Hematopoietic multipotent progenitor cell treated with erythropoietin and hydrocortisone succinate and interleukin-3 and kit ligand, for 6 days (in vitro differentiated cells): ENCODE measurements at regions not wholly inside any gene's neighbourhood (a gene's known extent, or its start where the extent isn't known, plus 50 kb on each side); places are given as distances from the start of the nearest gene placed in this dataset.
"Not testable (repeated sequence)": the region's sequence is repeated elsewhere in the genome, so short reads cannot be mapped to it uniquely, and the experiment has no call there.

Experiments
- DNase-seq: peaks from one replicate; pipeline ENCODE4 v3.0.0-alpha.2; 2015

DNA sequence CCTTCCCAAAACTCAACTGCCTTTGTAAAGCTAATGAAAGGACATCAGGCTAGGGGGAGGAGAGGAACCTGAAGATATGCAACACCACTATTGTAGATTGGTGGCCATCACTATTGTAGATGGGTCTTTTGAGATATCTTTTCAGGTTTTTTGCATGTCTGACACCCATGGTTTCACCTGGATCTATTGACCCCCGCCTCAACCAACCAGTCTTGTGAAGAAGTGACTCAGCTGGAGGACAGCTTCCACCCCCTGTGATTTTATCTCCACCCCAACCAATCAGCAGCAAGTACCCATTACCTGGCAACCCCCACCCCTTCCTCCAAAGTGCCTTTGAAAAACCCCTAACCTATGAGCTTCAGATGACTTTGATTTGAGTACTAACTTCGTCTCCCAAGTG, 382.6 kb upstream of the GOT2 start:
- no peak for DNase-seq

GRCh38 chr16:59114790-59115189, 380.7 kb upstream of the GOT2 start:
- no peak for DNase-seq

DNA sequence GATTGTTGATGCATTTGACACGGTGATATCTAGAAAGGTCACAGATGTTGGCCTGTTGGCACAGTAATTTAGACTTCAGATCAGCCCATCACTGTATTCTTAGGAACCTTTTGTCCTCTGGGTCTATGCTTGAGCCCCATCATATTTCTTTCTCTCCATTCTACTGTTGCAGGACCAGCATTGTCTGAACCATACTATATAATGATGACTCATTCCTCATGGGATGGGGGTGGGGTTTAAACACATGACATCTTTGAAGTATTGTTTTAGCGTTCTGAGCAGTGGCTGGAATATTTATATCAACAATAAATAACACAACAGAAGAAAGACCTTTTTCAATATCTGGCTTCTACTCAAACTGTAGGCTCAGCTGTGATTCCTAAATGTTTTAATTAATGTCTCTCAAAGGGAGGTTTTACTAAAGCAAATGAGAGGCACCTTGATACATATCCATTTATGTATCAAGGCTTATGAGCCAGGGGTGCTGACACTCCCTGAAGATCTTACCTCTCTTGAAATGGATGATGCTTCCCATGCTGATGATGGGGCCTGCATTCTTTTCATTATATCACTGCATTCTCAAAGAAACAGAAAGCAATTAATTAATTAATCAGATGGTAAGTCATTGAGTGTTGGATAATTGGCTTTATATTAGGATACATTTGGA, 379.0 kb upstream of the GOT2 start:
- no peak for DNase-seq

- DNase-seq = no peak
Observed at GRCh38 chr16:59111280-59111679, 377.2 kb upstream of the GOT2 start.

- no peak for DNase-seq
Observed at GRCh38 chr16:59108374-59108773, 374.3 kb upstream of the GOT2 start.

- DNase-seq = not testable (repeated sequence)
Observed at GRCh38 chr16:59096682-59097081, 362.6 kb upstream of the GOT2 start.

- DNase-seq = no peak
Observed at GRCh38 chr16:59090541-59090940, 356.4 kb upstream of the GOT2 start.

DNA sequence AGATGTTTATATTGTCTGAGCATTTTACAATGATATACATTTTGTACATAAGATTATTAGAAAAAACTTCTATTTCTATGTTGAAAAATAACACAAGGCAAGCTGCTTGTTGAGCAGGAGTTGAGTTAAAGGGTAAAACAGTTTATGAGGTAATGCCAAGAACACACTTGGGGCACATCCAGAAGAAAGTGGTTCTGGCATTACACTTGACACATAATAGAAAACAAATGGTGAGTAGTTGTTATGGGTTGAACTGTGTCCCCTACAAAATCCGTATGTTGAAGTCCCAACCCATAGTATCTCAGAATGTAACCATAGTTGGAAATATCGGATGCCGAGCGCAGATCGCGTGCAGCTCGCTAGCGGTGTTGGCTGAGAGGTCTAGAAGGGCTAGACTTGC, 354.3 kb upstream of the GOT2 start:
- no peak for DNase-seq

DNA sequence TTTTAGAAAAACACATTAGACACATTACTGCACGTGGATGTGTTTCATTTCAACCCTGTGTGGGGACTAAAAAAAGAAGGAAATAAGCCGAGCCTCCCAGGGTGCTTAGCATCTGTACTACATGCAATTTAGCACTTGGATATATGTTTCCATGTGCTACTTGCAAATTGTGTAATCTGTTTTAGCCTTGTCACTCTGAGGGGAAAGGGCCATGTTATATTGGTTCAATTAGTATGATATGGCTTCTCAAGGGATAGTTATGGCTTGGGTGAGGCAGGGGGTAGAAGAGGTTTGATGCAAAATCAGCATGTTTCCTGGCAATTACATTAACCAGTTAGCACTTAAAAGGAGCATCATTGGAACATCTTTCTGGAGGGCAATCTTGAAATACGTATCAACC, 353.5 kb upstream of the GOT2 start:
- no peak for DNase-seq

DNA sequence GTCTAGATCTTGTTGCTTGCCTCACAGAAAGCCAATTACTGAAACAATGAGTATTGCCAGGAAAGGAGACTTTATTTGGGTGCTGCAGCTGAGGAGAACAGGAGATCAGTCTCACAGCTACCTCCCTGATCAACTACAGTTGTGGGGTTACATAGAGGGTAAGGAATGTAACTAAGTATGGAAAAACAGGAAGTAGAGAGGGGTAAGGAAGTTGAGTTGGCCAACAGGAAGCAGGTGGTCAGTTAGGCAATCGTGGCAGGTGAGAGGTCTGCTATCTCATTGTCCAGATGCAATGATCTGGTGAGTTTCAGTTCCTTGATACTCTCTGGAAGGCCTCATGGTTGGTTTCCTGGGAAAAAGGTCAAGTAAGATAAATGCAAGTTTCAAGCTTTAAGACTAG, 333.1 kb upstream of the GOT2 start:
- DNase-seq = peak; percentile 57

- DNase-seq = no peak
Observed at GRCh38 chr16:59060207-59060606, 326.1 kb upstream of the GOT2 start.

- DNase-seq = peak; percentile 4
Observed at GRCh38 chr16:59058250-59058649, 324.1 kb upstream of the GOT2 start.

- no peak for DNase-seq
Observed at GRCh38 chr16:59053911-59054310, 319.8 kb upstream of the GOT2 start.

GRCh38 chr16:59052231-59052630, 318.1 kb upstream of the GOT2 start:
- no peak for DNase-seq

DNA sequence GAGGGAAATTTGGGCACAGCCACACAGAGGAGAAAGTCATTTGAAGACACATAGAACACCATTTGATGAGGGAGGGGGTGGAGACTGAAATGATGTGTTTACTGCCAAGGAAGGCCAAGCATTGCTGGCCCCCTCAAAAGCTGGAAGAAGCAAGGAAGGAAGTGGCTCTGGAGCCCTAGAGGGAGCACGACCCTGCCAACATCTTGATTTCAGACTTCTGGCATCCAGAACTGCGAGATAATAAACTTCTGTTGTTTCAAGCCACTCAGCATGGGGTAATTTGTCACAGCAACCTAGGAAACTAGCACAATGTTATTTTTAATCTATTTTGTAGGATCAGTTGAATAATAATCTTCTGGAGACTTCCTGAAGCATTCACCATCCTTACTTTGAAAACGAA, 314.8 kb upstream of the GOT2 start:
- DNase-seq = no peak

- DNase-seq = peak; percentile 15
Observed at GRCh38 chr16:59047114-59047513, 313.0 kb upstream of the GOT2 start.

GRCh38 chr16:59046335-59046734, 312.2 kb upstream of the GOT2 start:
- no peak for DNase-seq

DNA sequence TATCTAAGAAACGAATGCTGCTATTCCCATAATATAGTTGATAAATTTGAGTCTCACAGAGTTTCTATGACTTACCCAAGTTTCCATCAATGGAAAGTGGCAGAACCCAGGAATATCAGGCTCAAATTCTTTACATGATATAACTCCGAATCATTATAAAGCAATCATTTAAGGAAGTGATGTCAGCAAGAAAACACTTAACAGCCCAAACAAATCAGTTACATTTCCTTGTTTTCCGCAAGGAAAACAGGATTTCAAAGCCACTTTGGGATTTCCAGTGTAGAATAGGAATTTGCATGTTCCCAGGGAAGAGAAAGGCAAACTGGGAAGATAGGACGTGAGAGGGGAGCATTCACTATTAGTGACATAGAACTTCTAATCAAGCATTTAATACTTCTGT, 311.4 kb upstream of the GOT2 start:
- DNase-seq = no peak

DNA sequence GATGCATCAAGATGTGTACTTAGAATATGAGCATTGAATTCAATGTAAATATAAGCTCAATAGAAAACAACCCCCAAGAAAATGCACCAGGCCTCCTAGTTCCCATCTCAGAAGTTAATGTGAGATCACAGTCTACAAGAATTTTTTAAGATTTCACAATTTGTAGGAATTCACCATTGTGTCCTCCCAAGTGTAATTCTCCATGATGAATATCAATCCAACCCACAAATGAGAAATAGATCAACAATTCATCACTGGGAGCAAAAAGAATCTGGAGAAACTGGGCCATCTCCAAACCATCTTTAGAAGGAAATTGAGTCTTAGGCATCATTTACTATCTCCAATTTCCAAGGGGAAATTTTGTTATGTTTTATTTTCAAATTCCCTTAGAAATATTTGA, 310.5 kb upstream of the GOT2 start:
- no peak for DNase-seq

- DNase-seq = peak; percentile 87
Observed at GRCh38 chr16:59042301-59042700, 308.2 kb upstream of the GOT2 start.

GRCh38 chr16:59039066-59039720, 305.1 kb upstream of the GOT2 start:
- DNase-seq = peak; percentile 26

DNA sequence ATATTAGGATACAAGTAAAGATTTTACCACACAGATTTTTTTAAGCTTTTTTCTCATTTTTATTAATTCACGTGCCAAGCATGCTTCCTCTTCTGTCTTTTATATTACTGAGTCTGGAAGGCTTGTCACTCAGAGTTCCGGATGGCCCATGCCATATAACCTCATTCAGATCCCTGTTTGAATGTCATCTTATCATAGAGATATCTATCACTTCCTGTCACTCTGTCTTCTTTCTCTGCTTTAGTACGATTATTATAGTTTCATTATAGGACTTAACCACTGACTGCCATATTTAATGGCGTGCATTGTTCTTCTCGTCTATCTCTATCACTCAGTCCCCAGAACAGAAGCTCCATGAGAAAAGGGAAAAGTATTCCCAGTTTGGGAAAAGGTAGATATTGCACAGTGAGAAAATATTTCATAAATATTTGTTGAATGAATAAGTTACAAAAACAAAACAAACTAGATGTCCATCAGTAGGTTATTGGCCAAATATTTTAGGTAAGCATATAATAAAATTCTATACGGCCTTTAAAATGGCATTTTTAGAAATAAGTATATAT, 296.9 kb upstream of the GOT2 start:
- no peak for DNase-seq

DNA sequence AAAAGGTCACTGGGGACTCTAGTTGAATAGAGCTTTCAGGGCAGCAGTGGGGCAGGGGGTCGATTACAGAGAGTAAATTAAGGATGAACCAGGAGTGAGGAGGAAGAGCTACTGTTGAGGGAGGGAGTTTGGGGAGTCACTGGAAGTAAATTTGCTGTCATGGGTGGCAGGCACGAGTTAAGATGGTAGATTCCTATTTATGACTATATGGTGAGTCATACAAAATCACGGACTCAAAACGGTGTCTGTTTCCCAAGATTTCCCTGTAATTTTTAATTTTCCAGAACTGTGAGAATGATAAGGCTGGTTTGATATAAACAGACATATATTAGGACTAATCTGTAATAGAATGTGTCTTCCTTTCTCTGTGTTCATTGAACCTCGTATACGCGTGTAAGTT, 287.6 kb upstream of the GOT2 start:
- no peak for DNase-seq

DNA sequence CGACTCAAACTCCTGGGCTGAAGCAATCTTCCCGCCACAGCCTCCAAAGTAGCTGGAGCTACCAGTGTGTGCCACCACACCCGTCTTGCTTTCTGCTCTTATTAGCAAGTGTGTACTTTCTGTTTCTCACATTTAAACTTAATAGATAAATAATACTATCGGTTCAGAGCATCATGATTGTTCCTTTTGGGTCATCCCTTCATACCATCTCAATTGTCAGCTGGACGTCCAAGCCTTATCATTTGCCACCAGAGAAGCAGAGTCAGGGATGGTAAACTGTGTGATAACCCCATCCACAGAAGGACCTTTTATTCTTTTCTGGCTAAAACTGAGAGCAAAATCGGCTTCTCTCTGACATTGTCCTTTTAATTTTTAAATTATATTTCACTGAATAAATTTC, 279.8 kb upstream of the GOT2 start:
- DNase-seq = peak; percentile 52

- peak; percentile 26 for DNase-seq
Observed at GRCh38 chr16:58999762-59000161, 265.6 kb upstream of the GOT2 start.
